HG02884 (cell line): ENCODE measurements at regions not wholly inside any gene's neighbourhood (a gene's known extent, or its start where the extent isn't known, plus 50 kb on each side); places are given as distances from the start of the nearest gene placed in this dataset.
"Not testable (repeated sequence)": the region's sequence is repeated elsewhere in the genome, so short reads cannot be mapped to it uniquely, and the experiment has no call there.

Source experiments
- ATAC-seq: cut with Tn5 transposase; IDR thresholded peaks from one replicate; pipeline ENCODE4 v1.9.1; 2021; ENCODE audit warnings: mild to moderate bottlenecking, moderate library complexity; ENCODE audit not compliant: unreplicated experiment

DNA sequence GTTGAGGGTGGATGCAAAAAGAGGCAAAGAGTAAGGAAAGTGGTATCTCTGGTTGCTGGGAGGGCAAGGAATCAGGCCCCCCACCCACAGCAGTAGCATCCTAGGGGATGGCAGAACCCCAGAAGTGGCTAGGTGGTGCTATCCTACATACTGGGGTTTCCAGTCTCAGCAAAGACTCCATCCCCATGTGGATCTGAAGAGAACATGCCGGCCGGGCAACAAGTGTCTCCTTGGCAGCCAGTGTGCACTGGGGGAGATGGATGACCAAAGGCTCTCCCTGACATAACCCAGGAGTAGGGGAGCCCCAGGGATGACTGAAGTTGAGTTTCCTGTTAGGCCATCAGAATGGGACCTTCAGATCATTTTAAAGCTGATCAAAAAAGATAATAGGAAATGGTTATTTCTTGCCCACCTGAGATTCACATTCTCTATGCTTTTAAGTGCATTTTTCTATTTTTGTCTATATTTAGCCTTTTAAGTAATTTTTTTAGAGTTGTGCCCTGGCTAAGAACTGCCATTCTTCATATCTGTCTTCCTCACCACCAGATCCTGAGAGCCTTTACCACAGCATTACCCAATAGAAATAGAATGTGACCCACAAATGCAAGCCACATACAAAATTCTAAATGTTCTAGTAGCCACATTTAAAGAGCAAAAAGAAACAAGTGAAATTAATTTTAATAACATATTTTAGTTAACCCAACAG lies 78.7 kb upstream of the SMIM23 start:
- no peak for ATAC-seq

DNA sequence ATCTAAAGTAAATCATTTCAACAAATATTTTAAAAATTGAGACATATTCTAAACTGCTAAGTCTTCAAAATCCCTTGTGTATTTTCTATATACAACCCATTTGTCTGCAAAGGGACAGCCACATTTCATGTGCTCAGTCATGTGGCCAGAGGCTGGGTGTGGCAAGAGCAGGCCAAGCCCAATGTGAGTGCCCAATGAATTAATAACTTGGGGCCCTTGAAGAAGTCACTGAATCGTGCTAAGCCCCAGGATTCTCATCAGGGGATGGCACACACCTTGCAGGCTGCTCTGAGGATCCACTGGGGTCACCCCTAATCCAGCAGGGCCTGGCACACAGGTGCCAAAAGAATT lies 78.2 kb upstream of the SMIM23 start:
- ATAC-seq = no peak

DNA sequence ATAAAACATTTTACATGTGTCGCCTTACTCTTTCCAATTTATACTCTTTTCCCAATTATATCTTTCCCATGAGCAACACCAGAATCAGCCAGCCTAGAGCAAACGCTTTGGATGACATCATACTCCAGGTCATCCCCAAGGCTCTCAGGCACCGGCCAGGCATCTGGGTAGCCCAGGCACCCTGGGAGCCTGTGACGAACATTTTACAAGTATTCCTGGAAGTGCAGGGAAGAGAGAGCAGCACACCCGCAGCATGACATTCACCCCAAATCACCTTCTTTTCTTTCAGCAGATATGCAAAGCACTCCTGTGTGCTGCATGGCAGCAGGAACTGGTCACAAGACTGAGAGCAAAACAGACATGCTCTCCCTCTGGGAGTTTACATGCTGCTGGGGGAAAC lies 75.7 kb upstream of the SMIM23 start:
- no peak for ATAC-seq

DNA sequence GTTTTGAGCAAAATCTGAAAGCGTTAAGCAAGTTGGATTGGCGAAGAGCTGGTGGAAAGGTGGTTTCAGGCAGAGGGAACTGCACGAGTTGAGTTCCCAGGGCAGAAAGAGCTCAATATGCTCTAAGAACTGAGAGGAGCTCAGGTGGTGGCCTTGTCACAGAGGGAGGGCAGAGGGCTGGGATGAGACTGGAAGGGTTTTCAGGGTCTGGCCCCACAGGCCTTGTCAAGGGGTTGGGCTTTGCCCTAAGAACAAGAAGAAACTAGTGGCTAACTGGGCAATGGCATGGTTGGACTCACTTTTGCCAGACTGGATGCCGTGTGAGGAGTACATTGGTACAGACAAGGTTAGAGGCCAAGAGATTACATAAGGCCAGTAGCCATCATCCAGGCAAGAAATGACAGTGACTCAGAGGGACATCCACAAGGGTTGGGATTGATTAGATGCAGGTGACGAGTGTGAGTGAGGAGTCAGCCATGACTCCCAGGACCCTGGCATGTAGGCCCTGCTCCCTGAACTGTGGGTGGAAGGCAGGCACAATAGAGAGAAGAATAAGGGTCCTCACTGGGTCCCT lies 75.1 kb upstream of the SMIM23 start:
- ATAC-seq = no peak

DNA sequence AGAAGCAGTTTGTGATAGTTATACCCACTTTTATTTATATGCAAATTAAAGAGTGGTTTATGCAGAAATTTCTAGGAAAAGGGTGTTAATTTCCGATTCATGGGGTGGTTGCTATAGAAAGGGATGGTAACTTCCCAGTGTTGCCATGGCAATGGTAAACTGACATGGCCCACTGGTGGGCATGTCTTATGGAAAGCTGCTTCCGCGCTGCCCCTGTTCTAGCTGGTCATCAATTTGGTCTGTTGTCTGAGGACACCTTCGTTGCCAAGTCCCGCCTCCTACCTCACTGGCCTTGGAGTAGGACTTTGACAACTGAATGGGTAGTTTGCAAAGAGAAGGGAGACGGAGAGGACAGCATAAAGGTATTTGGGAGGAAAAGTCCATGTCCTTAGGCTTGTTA lies 74.0 kb upstream of the SMIM23 start:
- no peak for ATAC-seq

DNA sequence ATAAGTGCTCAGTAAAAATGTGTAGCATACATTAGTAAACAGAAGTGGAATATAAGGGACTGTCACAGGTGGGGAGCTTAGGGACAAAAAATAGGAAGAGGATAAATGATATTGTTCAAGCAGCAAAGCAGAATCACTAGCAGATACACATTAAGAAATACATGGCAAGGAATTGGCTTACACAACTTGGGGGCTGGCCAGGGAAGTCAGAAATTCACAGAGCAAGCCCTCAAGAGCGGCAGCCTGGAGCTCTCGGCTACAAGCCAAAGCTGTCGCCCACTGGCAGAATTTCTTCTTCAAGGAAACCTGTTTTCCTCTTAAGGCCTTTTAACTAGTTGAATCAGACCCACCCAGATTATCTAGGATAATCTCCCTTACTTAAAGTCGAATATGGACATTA lies 73.0 kb upstream of the SMIM23 start:
- ATAC-seq = no peak

DNA sequence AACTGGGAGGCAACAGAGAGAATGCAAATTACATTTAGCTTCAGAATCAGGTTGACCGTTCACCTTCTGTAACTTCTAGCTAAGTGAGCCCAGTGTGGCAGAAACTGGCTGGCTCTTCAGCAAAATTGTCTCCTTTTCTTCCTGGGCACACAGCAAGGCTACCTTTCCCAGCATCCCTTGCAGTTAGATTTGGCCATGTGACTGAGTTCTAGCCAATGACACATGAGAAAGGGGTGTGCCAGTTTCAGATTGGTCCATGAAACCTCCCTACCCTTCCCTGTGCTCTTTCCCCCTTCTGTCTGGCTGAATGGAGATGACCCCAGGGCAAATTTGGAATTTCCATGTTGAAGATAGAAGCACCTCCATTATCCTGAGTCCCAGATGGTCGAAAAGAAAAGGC lies 72.5 kb upstream of the SMIM23 start:
- ATAC-seq = no peak

DNA sequence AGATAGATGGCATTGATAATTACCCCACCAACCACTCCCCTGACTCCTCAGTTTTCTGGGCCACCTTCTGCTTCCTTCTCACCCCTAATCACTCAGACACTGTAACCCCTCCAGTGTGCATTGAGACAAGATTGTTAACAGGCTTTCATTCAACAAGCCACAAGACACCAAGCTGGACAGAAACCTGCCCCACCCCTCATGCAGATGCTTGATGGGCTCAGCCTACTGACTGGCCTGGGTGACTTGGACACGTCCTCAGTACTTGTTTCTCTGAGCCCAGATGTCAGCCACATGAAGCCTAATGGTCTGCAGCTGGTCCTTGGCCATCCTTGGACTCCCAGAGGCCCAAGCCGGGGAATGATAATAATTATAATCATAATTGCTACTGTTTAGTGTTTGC lies 71.4 kb upstream of the SMIM23 start:
- ATAC-seq = no peak

DNA sequence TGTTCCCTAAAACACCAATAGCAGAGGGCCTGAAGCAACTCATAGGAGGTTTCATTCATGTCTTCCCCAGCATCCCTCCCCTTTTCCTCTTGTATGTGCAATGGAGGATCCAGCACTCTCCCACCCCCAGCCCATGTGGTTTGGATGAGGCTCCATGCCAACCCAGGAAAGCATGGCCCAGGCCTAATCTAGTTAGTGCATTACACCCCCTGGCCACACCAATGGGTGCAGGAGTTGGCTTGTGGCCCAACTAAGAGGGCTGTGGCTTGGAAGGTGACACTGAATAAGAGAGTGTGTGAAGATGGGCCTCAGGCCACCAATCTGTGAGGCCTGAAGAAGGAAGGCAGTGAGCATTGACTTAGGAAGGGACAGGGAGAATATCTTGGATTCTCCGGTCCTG lies 70.8 kb upstream of the SMIM23 start:
- ATAC-seq = no peak

DNA sequence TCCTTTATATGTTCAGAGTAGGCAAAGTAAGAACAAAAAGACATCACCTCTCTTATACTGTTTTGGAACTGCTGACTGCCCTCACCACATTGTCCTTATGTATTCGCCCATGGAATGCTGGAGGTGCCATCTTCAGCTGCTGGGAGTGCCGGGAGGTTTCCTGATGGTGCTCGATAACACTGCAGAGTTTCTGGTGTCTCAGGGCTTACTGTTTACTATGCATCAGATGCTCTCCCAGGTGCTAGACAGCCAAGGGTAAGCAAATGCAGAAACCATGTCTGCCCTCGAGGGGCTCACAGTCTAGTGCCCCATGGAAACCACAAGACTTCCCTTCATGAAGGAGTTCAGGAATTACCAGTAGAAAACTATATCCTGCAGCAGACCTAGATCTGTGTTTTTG lies 70.1 kb upstream of the SMIM23 start:
- no peak for ATAC-seq

DNA sequence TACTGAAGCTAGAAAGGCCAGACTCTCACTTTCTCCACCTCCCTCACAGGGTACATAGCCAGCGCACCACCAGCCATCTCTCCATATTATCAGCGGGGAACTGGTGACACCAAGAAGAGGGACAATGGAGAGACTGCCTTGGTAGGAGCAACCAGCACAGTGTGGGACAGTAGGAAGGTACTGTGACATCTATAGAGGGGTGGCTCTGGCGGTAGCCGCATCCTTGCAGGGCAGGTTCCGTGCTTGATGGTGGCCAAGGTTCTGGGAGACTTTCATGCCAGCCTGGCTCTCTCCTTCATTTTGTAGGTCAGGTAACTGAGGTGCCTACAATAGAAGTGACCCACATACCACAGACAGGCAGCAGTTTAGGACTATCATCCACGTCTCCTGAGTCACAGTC lies 65.5 kb upstream of the SMIM23 start:
- no peak for ATAC-seq

DNA sequence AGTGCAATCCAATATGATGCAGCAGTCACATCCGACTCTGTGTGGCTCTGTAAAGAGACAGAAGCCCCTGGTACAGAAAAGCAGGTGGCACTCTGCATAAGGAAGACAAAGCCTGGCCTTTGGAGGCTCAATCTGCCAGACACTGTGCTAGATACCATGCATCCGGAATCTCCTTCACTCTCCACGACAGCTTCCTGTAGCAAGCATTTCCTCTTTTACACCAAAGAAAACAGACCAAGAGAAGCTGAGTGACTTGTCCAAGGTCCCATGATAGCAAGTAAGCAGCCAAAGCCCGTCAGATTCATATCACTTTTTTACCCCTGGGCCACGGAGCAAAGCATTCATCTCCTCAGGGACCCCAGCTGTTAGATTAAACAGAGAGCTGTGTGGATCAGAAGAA lies 64.2 kb upstream of the SMIM23 start:
- no peak for ATAC-seq

DNA sequence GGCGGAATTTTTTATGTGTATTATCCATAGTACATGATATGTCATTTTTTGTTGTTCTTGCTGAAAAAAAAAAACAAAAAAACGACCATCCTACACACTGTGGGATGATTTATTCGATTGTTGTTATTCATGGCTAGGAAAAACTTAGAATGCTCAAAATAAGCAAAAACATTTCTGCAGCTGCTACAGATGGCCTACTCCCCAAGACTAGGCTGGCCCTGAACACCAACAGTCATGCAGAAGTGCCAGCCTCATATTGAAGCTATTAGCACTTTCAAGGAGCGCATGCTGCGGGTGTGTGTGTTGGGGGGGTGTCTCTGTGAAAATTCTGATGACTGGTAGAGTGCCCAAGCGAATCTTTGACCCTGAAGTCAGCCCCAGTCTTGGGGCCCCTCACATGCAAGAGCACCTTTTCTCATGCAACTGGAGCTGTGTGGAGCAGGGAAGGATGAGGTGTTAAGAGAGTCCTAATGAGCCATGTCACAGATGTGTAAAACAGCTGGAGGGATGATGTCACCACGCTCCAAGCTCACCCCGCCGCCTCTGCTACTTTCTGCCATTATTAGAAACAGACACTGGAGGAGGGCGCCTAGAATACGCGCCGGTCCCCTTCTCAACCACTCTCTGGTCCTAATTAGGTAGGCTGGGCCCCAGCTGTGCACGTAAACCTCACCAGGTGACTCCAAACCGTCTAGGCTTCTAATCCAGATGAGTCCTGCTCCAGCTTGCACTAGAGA lies 61.0 kb upstream of the SMIM23 start:
- no peak for ATAC-seq

DNA sequence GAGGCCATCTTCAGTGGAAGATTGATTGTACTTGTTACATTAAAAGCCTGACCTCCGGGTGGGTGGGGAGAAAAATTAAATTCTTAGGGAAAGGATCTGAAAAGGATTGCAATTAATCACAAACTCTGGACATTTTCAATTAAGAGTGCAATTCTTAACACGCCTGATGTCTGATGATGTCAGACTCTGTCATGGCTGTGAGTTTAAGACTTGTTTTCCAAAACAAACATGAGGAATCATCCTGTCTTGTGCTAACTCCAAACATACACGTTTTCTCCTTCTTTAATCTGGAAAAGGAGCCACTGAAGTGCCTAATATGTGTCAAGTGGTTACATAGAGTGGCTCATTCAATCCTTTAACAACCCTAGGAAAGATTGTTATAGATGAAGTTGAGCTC lies 60.4 kb upstream of the SMIM23 start:
- no peak for ATAC-seq

DNA sequence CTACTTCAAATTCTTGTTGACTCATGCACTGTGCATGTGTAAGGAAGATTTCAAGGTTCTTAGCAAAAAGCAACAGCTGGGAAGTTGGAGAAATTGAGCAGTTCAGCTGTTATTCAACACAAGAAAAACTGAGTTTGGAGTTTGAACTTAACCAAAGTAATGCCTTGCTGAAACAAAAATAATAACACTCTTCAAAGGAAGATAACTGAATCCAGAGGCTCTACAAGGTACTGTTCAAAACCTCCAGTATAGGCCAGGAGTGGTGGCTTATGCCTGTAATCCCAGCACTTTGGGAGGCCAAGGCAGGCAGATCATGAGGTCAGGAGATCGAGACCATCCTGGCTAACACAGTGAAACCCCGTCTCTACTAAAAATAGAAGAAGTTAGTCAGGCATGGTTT lies 58.8 kb upstream of the SMIM23 start:
- ATAC-seq = not testable (repeated sequence)

DNA sequence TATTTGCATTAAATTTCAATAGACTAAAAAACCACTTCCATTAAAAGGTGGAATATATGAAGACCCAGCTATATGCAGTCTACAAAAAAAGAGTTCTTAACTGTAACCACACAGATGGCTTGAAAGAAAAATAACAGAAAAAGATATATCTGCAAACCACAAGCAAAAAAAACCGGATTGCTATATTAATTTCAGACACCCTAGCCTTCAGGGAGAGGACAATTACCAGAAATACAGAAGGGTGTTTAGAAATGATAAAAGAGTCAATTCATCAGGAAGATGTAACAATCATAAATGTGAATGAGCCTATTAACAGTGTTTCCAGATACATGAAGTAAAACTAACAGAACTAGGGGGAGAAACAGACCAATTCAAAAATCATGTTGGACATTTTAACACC lies 56.9 kb upstream of the SMIM23 start:
- ATAC-seq = no peak
